Aorta (tissue), 5 donors: ENCODE measurements at regions not wholly inside any gene's neighbourhood (a gene's known extent, or its start where the extent isn't known, plus 50 kb on each side); places are given as distances from the start of the nearest gene placed in this dataset.
A peak's percentile ranks its signal among the peaks of the same experiment; 100 is the strongest.

Experiments used
- ATAC-seq: fragments of 200-7000 bp; cut with Tn5 transposase; one replicate; pipeline ENCODE4 v1.9.1; 2022; ENCODE audit warnings: moderate library complexity; ENCODE audit not compliant: low FRiP score
- DNase-seq, 2 donors: peaks; one replicate each; pipeline ENCODE4 v3.0.0-alpha.2; 2020
- H3K27ac ChIP-seq, 2 donors: one replicate each; pipeline ENCODE4 v1.5.1; 2013; ENCODE audit warnings: low read length in 2 of 2, mild to moderate bottlenecking in 2 of 2, moderate library complexity in 2 of 2, control low read depth in 1 of 2, inconsistent platforms in 1 of 2, low read depth in 1 of 2
- H3K27me3 ChIP-seq, 2 donors: one replicate each; pipeline ENCODE4 v1.6.1; 2013; ENCODE audit warnings: control low read depth in 1 of 2, low read length in 1 of 2, mild to moderate bottlenecking in 1 of 2, moderate library complexity in 1 of 2; ENCODE audit not compliant: insufficient read depth in 2 of 2, control insufficient read depth in 1 of 2
- H3K36me3 ChIP-seq, 2 donors: one replicate each; pipeline ENCODE4 v1.6.1; 2013; ENCODE audit warnings: control low read depth in 1 of 2, low read length in 1 of 2, mild to moderate bottlenecking in 1 of 2; ENCODE audit not compliant: insufficient read depth in 2 of 2, control insufficient read depth in 1 of 2
- H3K4me1 ChIP-seq, 2 donors: one replicate each; pipeline ENCODE4 v1.6.1; 2013; ENCODE audit warnings: low read length in 2 of 2, control low read depth in 1 of 2, mild to moderate bottlenecking in 1 of 2, moderate library complexity in 1 of 2; ENCODE audit not compliant: insufficient read depth in 2 of 2, control insufficient read depth in 1 of 2
- H3K4me3 ChIP-seq, 2 donors: one replicate each; pipeline ENCODE4 v1.5.1; 2013; ENCODE audit warnings: low read length in 2 of 2, control low read depth in 1 of 2, mild to moderate bottlenecking in 1 of 2
- H3K9me3 ChIP-seq: one replicate; pipeline ENCODE4 v1.6.1; 2013; ENCODE audit warnings: mild to moderate bottlenecking, low read length; ENCODE audit not compliant: control insufficient read depth
- WGBS, 2 donors: extraction: QIAGEN DNeasy Blood & Tissue Kit; methylation state at CpG; one replicate each; pipeline ENCODE4 v1.1.7; 2013; 5-methylcytosine and 5-hydroxymethylcytosine counted together
- intact Hi-C, 2 donors: fragments of 100-400 bp; cut with DNase I; formaldehyde crosslinking; loops; one replicate each; pipeline versions ENCODE4 v1.14.2 to v1.15.0; 2022
- donor health status: healthy with polysubstance abuse.
- donor health status: Bipolar disorder and iron deficiency.
- donor health status: DM: no; HTN: no; CAD: no.
- donor health status: DM: no; HTN: no; CAD: no.
- donor health status: DM: yes; HTN: yes; CAD: no.

- no peaks in the 10 kb centered on the region for H3K36me3 ChIP-seq
- no peak for DNase-seq
- H3K4me3 ChIP-seq = no peak overlapping the region
- ATAC-seq = no peak
- WGBS, 2 donors = 95 to 98% methylated on average over 2 of the region's 2 CpGs
- H3K27me3 ChIP-seq = no peaks in the 10 kb centered on the region
- H3K27ac ChIP-seq = no peak overlapping the region
- H3K9me3 ChIP-seq = no peaks in the 10 kb centered on the region
- H3K4me1 ChIP-seq = peaks cover 0 to 4% of the 10 kb centered on the region in 2 donors
- intact Hi-C loops = no loop called here
Measured at GRCh38 chr5:65068410-65068809, 299.7 kb downstream of the CWC27 start.

DNA sequence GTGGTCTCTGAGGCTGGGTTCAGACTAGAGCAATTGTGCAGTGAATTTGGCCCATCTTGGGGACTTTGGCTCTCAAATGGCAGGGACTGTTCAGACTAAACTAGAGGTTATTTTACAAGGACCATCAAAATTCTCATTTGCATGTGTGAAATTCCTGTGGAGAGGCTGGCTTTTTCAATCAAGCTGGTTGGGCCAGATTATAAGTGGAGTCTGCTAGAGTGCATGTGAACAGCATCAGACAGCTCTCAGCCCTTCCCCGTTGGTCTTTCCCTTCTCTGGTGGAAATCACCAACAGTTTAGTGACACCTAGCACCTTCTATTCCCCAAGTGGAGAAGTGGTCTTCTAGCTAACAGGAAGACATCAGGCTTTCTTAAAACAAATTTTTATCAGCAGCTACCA, 301.3 kb downstream of the CWC27 start:
- H3K27ac ChIP-seq = no peak overlapping the region
- H3K27me3 ChIP-seq = no peaks in the 10 kb centered on the region
- H3K4me3 ChIP-seq = no peak overlapping the region
- H3K4me1 ChIP-seq = peaks cover 0 to 4% of the 10 kb centered on the region in 2 donors
- no peaks in the 10 kb centered on the region for H3K9me3 ChIP-seq
- H3K36me3 ChIP-seq = no peaks in the 10 kb centered on the region
- intact Hi-C loops = no loop called here
- 83 to 88% methylated on average over 1 of the region's 1 CpG for WGBS, 2 donors
- no peak for ATAC-seq
- no peak for DNase-seq

- ATAC-seq (no peak), DNase-seq (no peak)
- intact Hi-C loops = no loop called here
- Histone ChIP-seq H3K4me3 (no peak overlapping the region), H3K9me3 (no peaks in the 10 kb centered on the region), H3K4me1 (no peaks in the 10 kb centered on the region), H3K27me3 (no peaks in the 10 kb centered on the region), H3K36me3 (no peaks in the 10 kb centered on the region), H3K27ac (no peak overlapping the region)
- 78 to 87% methylated on average over 8 of the region's 8 CpGs for WGBS, 2 donors
Measured at GRCh38 chr5:65072850-65073249, 304.1 kb downstream of the CWC27 start.

- Histone ChIP-seq H3K36me3 (no peaks in the 10 kb centered on the region), H3K4me1 (no peaks in the 10 kb centered on the region), H3K4me3 (no peak overlapping the region), H3K27me3 (no peaks in the 10 kb centered on the region), H3K9me3 (no peaks in the 10 kb centered on the region), H3K27ac (no peak overlapping the region)
- no peak for ATAC-seq
- no peak for DNase-seq
- 80 to 81% methylated on average over 8 of the region's 8 CpGs for WGBS, 2 donors
- intact Hi-C loops = no loop called here
Measured at GRCh38 chr5:65073250-65073661, 304.5 kb downstream of the CWC27 start.

- H3K27me3 ChIP-seq = no peaks in the 10 kb centered on the region
- intact Hi-C loops = no loop called here
- H3K9me3 ChIP-seq = no peaks in the 10 kb centered on the region
- H3K4me1 ChIP-seq = no peaks in the 10 kb centered on the region
- no peaks in the 10 kb centered on the region for H3K36me3 ChIP-seq
- ATAC-seq = peak; percentile 15
- DNase-seq = no peak
- no peak overlapping the region for H3K4me3 ChIP-seq
- peak overlapping the region in 1 of 2 donors; percentile 5 for H3K27ac ChIP-seq
- WGBS, 2 donors = 57 to 58% methylated on average over 2 of the region's 2 CpGs
Measured at GRCh38 chr5:65075623-65076250, 307.0 kb downstream of the CWC27 start.

DNA sequence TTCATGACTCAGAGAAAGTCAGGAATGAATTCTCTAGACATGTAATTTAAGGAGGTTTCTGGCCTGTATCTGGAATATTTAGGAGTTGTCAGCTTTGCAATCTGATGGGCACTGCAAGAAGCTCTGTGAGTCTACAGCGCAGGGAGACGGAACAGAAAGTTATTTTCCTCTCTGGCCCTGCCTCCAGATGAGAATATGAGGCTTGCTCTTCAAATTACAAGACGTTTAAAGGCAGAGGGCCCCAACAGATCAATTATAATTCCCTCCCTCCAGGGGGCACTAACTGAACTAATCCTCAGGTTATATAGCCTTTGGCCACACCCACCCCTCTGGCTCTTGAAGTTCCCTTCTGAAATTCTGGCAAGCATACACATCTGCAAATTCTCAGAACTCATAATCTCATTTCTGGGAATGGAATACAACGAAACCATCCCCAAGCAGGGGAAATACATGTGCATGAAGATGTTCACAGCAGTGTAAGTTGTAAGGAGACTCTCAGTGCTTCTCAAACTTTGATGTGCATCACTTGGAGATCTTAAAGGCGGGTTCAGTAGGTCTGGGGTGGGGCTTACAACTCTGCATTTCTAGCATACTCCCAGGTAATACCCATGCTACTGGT, 307.6 kb downstream of the CWC27 start:
- Histone ChIP-seq H3K27me3 (no peaks in the 10 kb centered on the region), H3K4me1 (no peaks in the 10 kb centered on the region), H3K36me3 (no peaks in the 10 kb centered on the region), H3K9me3 (no peaks in the 10 kb centered on the region), H3K4me3 (no peak overlapping the region), H3K27ac (peak overlapping the region in 1 of 2 donors; percentile 3)
- intact Hi-C loops = no loop called here
- DNase-seq (peak in 1 of 2 donors; percentile 69), ATAC-seq (peak; percentile 68)
- WGBS, 2 donors = 31 to 33% methylated on average over 5 of the region's 5 CpGs

DNA sequence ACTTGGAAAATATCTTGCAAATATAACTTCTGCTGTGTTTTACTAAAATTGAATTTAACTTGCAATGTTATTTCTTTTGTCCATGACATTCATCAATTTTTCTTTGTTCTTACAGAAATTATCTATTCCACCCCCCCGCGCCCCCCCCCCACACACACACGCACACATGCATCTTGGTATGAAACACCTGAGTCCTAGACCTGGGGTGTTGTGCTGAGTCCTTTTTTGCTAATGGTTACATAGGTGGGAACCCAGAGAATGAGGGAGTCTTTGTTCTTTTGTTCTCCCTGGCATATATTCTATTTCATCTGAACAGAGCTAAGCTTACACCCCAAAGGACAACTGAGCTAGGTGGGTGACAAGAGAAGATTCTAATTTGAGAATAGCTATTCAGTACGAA, 308.9 kb downstream of the CWC27 start:
- DNase-seq (no peak), ATAC-seq (no peak)
- 67 to 76% methylated on average over 4 of the region's 4 CpGs for whole genome bisulfite sequencing, 2 donors
- no peaks in the 10 kb centered on the region for H3K27me3 ChIP-seq
- H3K4me3 ChIP-seq = no peak overlapping the region
- H3K36me3 ChIP-seq = no peaks in the 10 kb centered on the region
- no peaks in the 10 kb centered on the region for H3K9me3 ChIP-seq
- intact Hi-C loops = no loop called here
- no peaks in the 10 kb centered on the region for H3K4me1 ChIP-seq
- no peak overlapping the region for H3K27ac ChIP-seq

GRCh38 chr5:65078331-65078730, 309.6 kb downstream of the CWC27 start:
- H3K27me3 ChIP-seq = no peaks in the 10 kb centered on the region
- H3K4me3 ChIP-seq = no peak overlapping the region
- DNase-seq (no peak), ATAC-seq (no peak)
- WGBS, 2 donors = 97 to 100% methylated on average over 4 of the region's 4 CpGs
- H3K4me1 ChIP-seq = no peaks in the 10 kb centered on the region
- no peaks in the 10 kb centered on the region for H3K9me3 ChIP-seq
- no peaks in the 10 kb centered on the region for H3K36me3 ChIP-seq
- no peak overlapping the region for H3K27ac ChIP-seq
- intact Hi-C loops = no loop called here

GRCh38 chr5:65081071-65081470, 312.3 kb downstream of the CWC27 start:
- intact Hi-C loops = no loop called here
- Histone ChIP-seq H3K36me3 (no peaks in the 10 kb centered on the region), H3K4me3 (no peak overlapping the region), H3K4me1 (no peaks in the 10 kb centered on the region), H3K27ac (no peak overlapping the region), H3K9me3 (no peaks in the 10 kb centered on the region), H3K27me3 (no peaks in the 10 kb centered on the region)
- ATAC-seq = no peak
- DNase-seq = no peak
